Smooth muscle cell (in vitro differentiated cells): ENCODE measurements at regions not wholly inside any gene's neighbourhood (a gene's known extent, or its start where the extent isn't known, plus 50 kb on each side); places are given as distances from the start of the nearest gene placed in this dataset.

Experiments used
- DNase-seq: peaks from one replicate; lab custom pipeline; 2025; ENCODE audit not compliant: unreplicated experiment; lab: John Stamatoyannopoulos, UW
- H2AFZ ChIP-seq: fragments of 200-600 bp; sonication (generic); 2 replicates; pipeline ENCODE4 v1.6.0; 2016; ENCODE audit warnings: antibody characterized with exemption, low read depth, mild to moderate bottlenecking
- H3F3A ChIP-seq: fragments of 200-600 bp; sonication (generic); 2 replicates; pipeline ENCODE4 v1.6.0; 2017; ENCODE audit warnings: antibody characterized with exemption, low read depth
- H3K27ac ChIP-seq: fragments of 200-600 bp; sonication (generic); 2 replicates; pipeline ENCODE4 v1.5.1; 2016; ENCODE audit warnings: low read depth, mild to moderate bottlenecking
- H3K27me3 ChIP-seq: fragments of 200-600 bp; sonication (generic); 2 replicates; pipeline ENCODE4 v1.6.1; 2016; ENCODE audit warnings: low read depth, mild to moderate bottlenecking
- H3K36me3 ChIP-seq: fragments of 200-600 bp; sonication (generic); 2 replicates; pipeline ENCODE4 v1.5.1; 2016; ENCODE audit warnings: low read depth
- H3K4me1 ChIP-seq: fragments of 200-600 bp; sonication (generic); 2 replicates; pipeline ENCODE4 v1.5.1; 2016; ENCODE audit warnings: low read depth
- H3K4me2 ChIP-seq: fragments of 200-600 bp; sonication (generic); 2 replicates; pipeline ENCODE4 v1.6.0; 2016; ENCODE audit warnings: mild to moderate bottlenecking
- H3K4me3 ChIP-seq: fragments of 200-600 bp; sonication (generic); 2 replicates; pipeline ENCODE4 v1.5.1; 2016; ENCODE audit warnings: mild to moderate bottlenecking
- H3K79me2 ChIP-seq: fragments of 200-600 bp; sonication (generic); 2 replicates; pipeline ENCODE4 v1.6.0; 2016; ENCODE audit warnings: low read depth, mild to moderate bottlenecking
- H3K9ac ChIP-seq: fragments of 200-600 bp; sonication (generic); 2 replicates; pipeline ENCODE4 v1.6.0; 2016; ENCODE audit warnings: low read depth
- H3K9me3 ChIP-seq: fragments of 200-600 bp; sonication (generic); replicated peaks from 2 replicates; pipeline ENCODE4 v1.5.1; 2016; ENCODE audit warnings: low read depth
- H4K20me1 ChIP-seq: fragments of 200-600 bp; sonication (generic); 2 replicates; pipeline ENCODE4 v1.6.0; 2016; ENCODE audit warnings: low read depth
- WGBS: methylation state at CpG from one replicate; pipeline ENCODE4 v1.1.7; 2016; ENCODE audit warnings: low lambda C conversion rate; 5-methylcytosine and 5-hydroxymethylcytosine counted together
- TF ChIP-seq, protein P1 (sequence below): fragments of 200-600 bp; sonication (generic); IDR thresholded peaks from 2 replicates; pipeline ENCODE4 v1.5.1; 2017; ENCODE audit warnings: borderline replicate concordance, mild to moderate bottlenecking, antibody characterized with exemption; ENCODE audit not compliant: insufficient read depth, poor library complexity, severe bottlenecking

DNA sequence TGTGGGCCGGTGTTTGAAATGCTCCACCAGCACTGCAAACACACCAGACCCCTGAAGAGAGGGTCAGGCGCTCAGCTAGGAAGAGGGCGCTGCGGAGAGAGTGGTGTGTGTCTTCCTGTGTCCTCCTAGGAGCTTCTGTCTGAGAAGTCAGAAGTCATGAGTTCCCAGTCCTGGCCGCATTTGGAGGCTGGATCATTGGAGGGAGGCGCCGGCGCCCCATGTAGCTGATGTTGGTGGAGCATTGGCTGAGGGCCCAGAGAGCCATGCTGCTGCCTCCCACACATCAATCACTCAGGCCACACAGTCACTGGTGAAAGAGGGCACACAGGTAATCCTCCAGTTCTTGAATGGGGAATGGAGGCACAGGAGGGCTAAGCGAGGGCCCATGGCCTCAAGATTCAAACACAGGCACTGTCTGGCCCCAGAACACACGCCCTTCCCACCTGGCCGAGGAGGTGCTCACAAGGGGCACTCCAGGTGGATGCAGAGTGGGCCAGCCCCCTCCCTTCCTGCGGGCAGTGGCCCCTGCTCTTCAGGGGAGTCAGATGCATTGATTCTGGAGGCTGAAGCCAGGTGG is 66.3 kb downstream of the RRM2 start:
- Histone ChIP-seq H3K9ac (no peak overlapping the region), H3K79me2 (no peaks in the 10 kb centered on the region), H3K4me2 (no peak overlapping the region), H3K9me3 (no peaks in the 10 kb centered on the region), H3K27ac (no peak overlapping the region), H4K20me1 (no peaks in the 10 kb centered on the region), H3K4me3 (no peak overlapping the region), H2AFZ (no peak overlapping the region), H3F3A (no peaks in the 10 kb centered on the region), H3K27me3 (no peaks in the 10 kb centered on the region), H3K36me3 (no peaks in the 10 kb centered on the region), H3K4me1 (no peaks in the 10 kb centered on the region)
- no peak for DNase-seq
- 96% methylated on average over 12 of the region's 12 CpGs for WGBS
- TF ChIP-seq, protein P1, sequence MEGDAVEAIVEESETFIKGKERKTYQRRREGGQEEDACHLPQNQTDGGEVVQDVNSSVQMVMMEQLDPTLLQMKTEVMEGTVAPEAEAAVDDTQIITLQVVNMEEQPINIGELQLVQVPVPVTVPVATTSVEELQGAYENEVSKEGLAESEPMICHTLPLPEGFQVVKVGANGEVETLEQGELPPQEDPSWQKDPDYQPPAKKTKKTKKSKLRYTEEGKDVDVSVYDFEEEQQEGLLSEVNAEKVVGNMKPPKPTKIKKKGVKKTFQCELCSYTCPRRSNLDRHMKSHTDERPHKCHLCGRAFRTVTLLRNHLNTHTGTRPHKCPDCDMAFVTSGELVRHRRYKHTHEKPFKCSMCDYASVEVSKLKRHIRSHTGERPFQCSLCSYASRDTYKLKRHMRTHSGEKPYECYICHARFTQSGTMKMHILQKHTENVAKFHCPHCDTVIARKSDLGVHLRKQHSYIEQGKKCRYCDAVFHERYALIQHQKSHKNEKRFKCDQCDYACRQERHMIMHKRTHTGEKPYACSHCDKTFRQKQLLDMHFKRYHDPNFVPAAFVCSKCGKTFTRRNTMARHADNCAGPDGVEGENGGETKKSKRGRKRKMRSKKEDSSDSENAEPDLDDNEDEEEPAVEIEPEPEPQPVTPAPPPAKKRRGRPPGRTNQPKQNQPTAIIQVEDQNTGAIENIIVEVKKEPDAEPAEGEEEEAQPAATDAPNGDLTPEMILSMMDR, result no peak

DNA sequence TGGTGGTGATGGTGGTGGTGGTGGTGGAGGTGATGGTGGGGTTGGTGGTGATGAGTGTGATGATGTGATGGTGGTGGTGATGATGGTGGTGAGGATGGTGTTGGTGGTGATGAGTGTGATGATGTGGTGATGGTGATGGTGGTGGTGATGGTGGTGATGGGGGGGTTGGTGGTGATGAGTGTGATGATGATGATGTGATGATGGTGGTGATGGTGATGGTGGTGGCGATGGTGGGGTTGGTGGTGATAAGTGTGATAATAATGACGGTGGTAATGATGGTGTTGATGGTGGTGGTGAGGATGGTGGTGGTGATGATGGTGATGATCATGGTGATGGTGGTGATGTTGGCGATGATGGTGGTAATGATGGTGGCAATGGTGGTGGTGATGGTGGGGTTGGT is 67.7 kb downstream of the RRM2 start:
- H4K20me1 ChIP-seq, result no peaks in the 10 kb centered on the region

DNA sequence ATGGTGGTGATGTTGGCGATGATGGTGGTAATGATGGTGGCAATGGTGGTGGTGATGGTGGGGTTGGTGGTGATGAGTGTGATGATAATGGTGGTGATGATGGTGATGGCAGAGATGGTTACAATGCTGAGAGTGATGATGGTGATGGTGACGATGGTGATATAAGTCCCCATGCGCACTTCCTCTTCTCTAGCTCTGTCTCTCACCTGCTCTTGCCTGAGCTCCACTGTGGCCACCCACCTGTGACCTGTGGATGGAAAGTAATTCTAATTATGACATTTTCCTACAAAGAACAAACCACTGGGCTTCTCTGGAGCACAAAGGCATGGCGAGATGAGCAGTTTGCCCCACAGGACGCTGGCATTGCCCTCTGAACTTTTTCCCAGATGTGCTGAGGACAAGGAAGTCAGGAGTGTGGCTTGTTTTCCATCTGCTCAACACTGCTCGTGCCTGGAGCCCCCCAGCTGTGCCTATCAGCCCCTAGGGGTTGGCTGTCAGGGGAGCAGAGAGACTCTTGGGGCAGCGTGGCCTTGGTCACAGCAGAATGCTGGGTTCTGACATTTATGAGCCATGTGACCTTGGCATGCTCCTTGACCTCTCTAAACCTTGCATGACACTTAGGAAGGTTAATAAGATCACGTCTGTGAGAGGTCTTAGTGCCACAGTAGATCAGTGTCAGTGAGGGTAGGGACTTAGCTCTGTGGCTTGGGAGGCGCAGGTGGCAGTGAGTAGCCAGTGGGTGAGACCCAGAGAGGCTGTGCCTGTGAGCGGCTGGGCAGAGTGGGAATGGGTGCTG is 68.4 kb downstream of the RRM2 start:
- H3K4me1 ChIP-seq, result no peaks in the 10 kb centered on the region
- no peaks in the 10 kb centered on the region for H4K20me1 ChIP-seq
- no peaks in the 10 kb centered on the region for H3K79me2 ChIP-seq
- no peaks in the 10 kb centered on the region for H3K27me3 ChIP-seq
- 85% methylated on average over 10 of the region's 10 CpGs for WGBS
- no peak overlapping the region for H3K27ac ChIP-seq
- no peak overlapping the region for H3K9ac ChIP-seq
- no peak overlapping the region for H2AFZ ChIP-seq
- no peak for DNase-seq
- no peaks in the 10 kb centered on the region for H3K36me3 ChIP-seq
- H3F3A ChIP-seq, result no peaks in the 10 kb centered on the region
- H3K4me3 ChIP-seq, result no peak overlapping the region
- TF ChIP-seq, protein P1, result no peak
- H3K9me3 ChIP-seq, result no peaks in the 10 kb centered on the region
- no peak overlapping the region for H3K4me2 ChIP-seq

More for the DNA sequence above, 67.7 kb downstream of the RRM2 start:
- Histone ChIP-seq H3F3A (no peaks in the 10 kb centered on the region), H3K4me1 (no peaks in the 10 kb centered on the region), H2AFZ (no peak overlapping the region), H3K4me2 (no peak overlapping the region), H3K79me2 (no peaks in the 10 kb centered on the region), H3K36me3 (no peaks in the 10 kb centered on the region), H3K27ac (no peak overlapping the region), H3K9ac (no peak overlapping the region), H3K27me3 (no peaks in the 10 kb centered on the region), H3K9me3 (no peaks in the 10 kb centered on the region), H3K4me3 (no peak overlapping the region)
- TF ChIP-seq, protein P1, result no peak
- 100% methylated on average over 3 of the region's 3 CpGs for WGBS
- DNase-seq, result no peak
